ENCODE measurements at regions not wholly inside any gene's neighbourhood (a gene's known extent, or its start where the extent isn't known, plus 50 kb on each side); places are given as distances from the start of the nearest gene placed in this dataset.
A peak's percentile ranks its signal among the peaks of the same experiment; 100 is the strongest.

DNA sequence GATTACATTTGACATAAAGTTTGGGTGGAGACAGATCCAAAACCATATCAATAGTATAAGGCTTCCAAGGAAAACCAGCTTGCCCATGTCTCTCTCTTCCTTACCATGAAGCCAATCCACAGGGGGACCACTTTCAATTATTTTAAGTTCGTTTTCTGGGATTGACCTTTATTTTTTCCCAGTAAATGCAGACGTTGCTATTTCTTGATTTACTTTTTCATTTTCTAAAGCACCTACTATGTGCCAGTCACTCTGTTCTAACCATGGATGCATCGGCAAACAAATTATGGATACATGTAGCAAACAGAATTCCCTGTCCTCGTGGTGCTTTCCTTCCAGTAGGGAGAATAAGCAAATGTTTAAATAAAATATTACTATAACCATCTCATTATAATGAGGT lies 65.8 kb upstream of the KCNA1 start:
- Mint-ChIP-seq H3K36me3 (ENCODE audit: low read depth, unreplicated experiment) (peaks cover 27% of the 10 kb centered on the region), H3K4me3 (ENCODE audit: unreplicated experiment) (no peak overlapping the region), H3K27me3 (ENCODE audit: unreplicated experiment) (peaks cover 3% of the 10 kb centered on the region), H3K4me1 (ENCODE audit: unreplicated experiment) (no peaks in the 10 kb centered on the region), H3K9me3 (ENCODE audit: unreplicated experiment) (no peaks in the 10 kb centered on the region), H3K27ac (ENCODE audit: unreplicated experiment) (no peak overlapping the region)
- no peak for DNase-seq (ENCODE audit: low spot score)
- TF ChIP-seq, protein P1, sequence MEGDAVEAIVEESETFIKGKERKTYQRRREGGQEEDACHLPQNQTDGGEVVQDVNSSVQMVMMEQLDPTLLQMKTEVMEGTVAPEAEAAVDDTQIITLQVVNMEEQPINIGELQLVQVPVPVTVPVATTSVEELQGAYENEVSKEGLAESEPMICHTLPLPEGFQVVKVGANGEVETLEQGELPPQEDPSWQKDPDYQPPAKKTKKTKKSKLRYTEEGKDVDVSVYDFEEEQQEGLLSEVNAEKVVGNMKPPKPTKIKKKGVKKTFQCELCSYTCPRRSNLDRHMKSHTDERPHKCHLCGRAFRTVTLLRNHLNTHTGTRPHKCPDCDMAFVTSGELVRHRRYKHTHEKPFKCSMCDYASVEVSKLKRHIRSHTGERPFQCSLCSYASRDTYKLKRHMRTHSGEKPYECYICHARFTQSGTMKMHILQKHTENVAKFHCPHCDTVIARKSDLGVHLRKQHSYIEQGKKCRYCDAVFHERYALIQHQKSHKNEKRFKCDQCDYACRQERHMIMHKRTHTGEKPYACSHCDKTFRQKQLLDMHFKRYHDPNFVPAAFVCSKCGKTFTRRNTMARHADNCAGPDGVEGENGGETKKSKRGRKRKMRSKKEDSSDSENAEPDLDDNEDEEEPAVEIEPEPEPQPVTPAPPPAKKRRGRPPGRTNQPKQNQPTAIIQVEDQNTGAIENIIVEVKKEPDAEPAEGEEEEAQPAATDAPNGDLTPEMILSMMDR (IDR thresholded peaks at IDR 0.05; ENCODE audit: unreplicated experiment) = no peak

DNA sequence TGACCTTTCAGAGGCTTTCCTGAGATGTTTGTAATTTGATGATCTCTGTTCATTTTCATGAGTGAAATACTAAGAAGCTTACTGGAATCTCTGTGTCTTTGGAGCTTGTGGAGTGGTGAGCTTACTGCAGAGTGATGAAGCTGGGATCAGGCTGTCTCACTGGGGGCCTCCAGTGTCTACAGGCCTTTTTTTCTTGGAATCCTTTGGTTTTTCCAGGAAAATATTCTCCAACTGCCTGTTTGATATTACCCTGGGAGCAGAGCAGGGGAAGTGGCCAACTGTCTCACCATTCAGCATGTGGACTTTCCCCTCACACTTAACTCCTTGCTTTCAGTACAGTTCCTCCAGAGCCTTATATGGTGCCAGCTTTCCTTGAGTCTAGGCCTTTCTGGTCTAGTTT lies 62.0 kb upstream of the KCNA1 start:
- no peaks in the 10 kb centered on the region for H3K4me1 Mint-ChIP-seq (ENCODE audit: unreplicated experiment)

DNA sequence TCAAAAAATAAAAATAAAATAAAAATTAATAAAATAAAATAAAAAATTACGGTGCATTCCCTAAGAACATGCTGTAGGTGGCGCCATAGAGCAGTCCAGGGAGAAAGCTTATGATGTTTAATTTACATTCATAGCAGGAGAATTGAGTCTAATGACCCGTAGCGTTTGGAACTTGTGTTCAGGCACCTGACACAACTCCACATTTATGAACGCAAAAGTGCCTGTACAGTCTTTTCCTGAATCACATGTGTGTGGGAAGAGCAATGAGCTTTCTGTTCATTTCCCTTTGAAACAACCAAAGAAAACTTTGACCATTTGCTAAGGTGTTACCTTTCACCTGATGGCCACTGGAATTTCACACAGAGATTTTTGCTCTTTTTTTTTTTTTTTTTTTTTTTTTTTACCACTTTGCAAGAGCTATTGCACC lies 60.6 kb upstream of the KCNA1 start:
- Mint-ChIP-seq H3K27ac (ENCODE audit: unreplicated experiment) (no peak overlapping the region), H3K27me3 (ENCODE audit: unreplicated experiment) (peaks cover 6% of the 10 kb centered on the region), H3K9me3 (ENCODE audit: unreplicated experiment) (no peaks in the 10 kb centered on the region), H3K4me1 (ENCODE audit: unreplicated experiment) (no peaks in the 10 kb centered on the region), H3K36me3 (ENCODE audit: low read depth, unreplicated experiment) (peaks cover 31% of the 10 kb centered on the region), H3K4me3 (ENCODE audit: unreplicated experiment) (no peak overlapping the region)
- TF ChIP-seq, protein P1 (IDR thresholded peaks at IDR 0.05; ENCODE audit: unreplicated experiment) = peak; percentile 76
- DNase-seq (ENCODE audit: low spot score) = no peak

More for the DNA sequence above, 62.0 kb upstream of the KCNA1 start:
- H3K27ac Mint-ChIP-seq (ENCODE audit: unreplicated experiment) = no peak overlapping the region
- no peaks in the 10 kb centered on the region for H3K9me3 Mint-ChIP-seq (ENCODE audit: unreplicated experiment)
- peaks cover 31% of the 10 kb centered on the region for H3K36me3 Mint-ChIP-seq (ENCODE audit: low read depth, unreplicated experiment)
- peaks cover 5% of the 10 kb centered on the region for H3K27me3 Mint-ChIP-seq (ENCODE audit: unreplicated experiment)
- TF ChIP-seq, protein P1 (IDR thresholded peaks at IDR 0.05; ENCODE audit: unreplicated experiment) = no peak
- H3K4me3 Mint-ChIP-seq (ENCODE audit: unreplicated experiment) = no peak overlapping the region
- no peak for DNase-seq (ENCODE audit: low spot score)

DNA sequence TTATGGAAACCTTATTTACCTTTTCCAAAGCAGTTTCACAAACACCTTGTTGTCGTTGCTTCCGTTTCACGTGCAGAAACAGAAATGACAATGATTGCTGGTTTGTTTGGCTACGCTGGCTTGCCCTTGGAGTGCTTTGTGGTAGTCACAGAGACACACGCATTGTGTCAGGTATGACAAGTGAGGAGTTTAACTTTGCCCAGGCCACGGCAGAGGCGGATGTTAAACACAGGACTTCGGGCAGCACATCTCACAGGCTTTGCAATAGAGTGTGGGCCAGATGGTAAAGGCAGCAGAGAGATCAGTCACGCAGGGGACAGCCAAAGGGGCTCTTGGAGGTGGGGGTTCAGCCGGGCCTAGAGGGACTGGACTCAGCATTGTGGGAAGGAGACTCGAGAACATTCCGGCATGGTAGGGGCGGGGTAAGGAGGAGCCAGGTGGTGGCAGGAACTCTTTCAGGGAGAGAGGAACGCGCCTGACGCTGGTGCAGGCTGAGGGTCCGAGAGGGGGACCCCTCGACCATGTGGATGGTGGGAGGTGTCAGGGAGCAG lies 59.8 kb upstream of the KCNA1 start:
- DNase-seq (ENCODE audit: low spot score) = no peak
- Mint-ChIP-seq H3K27ac (ENCODE audit: unreplicated experiment) (peak overlapping the region; percentile 31), H3K4me3 (ENCODE audit: unreplicated experiment) (no peak overlapping the region), H3K27me3 (ENCODE audit: unreplicated experiment) (peaks cover 4% of the 10 kb centered on the region), H3K36me3 (ENCODE audit: low read depth, unreplicated experiment) (peaks cover 31% of the 10 kb centered on the region), H3K9me3 (ENCODE audit: unreplicated experiment) (no peaks in the 10 kb centered on the region), H3K4me1 (ENCODE audit: unreplicated experiment) (no peaks in the 10 kb centered on the region)
- TF ChIP-seq, protein P1 (IDR thresholded peaks at IDR 0.05; ENCODE audit: unreplicated experiment) = no peak

DNA sequence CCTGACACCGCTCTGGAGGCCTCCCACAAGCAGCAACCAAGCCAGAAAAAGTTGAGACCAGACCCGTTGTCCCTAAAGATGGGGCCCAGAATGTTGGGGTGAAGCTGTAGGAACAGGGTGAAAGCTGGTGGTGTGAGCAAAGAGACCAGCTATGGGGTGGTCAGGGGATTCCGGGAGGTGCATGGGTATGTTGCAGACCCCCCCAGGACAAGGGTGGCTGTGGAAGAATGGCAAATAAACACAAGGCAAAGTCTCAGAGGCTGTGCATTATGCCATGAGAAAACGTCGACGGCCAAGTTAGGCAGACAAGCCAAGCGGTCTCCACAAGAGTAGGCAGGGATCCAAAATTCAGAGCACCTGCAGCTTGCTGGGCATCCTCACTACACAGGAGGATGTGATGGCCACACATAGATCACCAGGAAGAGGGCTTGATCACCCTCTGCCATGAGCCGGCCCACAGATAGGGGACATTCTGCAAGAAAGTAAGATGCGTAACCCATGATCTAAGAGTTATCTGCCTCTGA lies 58.8 kb upstream of the KCNA1 start:
- Mint-ChIP-seq H3K9me3 (ENCODE audit: unreplicated experiment) (no peaks in the 10 kb centered on the region), H3K4me1 (ENCODE audit: unreplicated experiment) (peaks cover 4% of the 10 kb centered on the region), H3K27me3 (ENCODE audit: unreplicated experiment) (peaks cover 7% of the 10 kb centered on the region), H3K27ac (ENCODE audit: unreplicated experiment) (no peak overlapping the region), H3K36me3 (ENCODE audit: low read depth, unreplicated experiment) (peaks cover 31% of the 10 kb centered on the region), H3K4me3 (ENCODE audit: unreplicated experiment) (no peak overlapping the region)
- TF ChIP-seq, protein P1 (IDR thresholded peaks at IDR 0.05; ENCODE audit: unreplicated experiment) = no peak
- DNase-seq (ENCODE audit: low spot score) = no peak

Data from endothelial cell (in vitro differentiated cells).